ENCODE measurements at regions not wholly inside any gene's neighbourhood (a gene's known extent, or its start where the extent isn't known, plus 50 kb on each side); places are given as distances from the start of the nearest gene placed in this dataset.

DNA sequence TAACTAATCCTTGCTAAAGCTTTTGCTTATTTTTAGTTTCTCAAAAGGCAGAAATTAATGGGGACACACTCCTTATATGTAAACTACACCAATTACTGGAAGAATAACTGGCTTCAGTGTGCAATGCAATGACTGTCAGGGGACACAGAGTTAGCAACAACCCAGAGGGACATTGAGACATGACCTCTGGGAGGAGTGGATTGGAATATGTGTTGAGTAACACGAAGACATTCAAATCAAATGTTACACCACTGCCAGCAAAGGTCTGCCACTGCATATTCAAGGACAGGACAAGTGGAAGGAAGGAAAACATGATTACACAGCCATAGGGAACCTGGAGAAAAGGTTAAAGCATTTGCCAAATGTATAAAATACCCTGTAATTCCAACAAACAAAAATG, 240.1 kb upstream of the FSTL5 start:
- H3K36me3 ChIP-seq (replicated peaks; ENCODE audit: insufficient read depth, low read length) = no peaks in the 10 kb centered on the region
- no peak for DNase-seq
- no peak overlapping the region for H2AFZ ChIP-seq (ENCODE audit: low read length)

DNA sequence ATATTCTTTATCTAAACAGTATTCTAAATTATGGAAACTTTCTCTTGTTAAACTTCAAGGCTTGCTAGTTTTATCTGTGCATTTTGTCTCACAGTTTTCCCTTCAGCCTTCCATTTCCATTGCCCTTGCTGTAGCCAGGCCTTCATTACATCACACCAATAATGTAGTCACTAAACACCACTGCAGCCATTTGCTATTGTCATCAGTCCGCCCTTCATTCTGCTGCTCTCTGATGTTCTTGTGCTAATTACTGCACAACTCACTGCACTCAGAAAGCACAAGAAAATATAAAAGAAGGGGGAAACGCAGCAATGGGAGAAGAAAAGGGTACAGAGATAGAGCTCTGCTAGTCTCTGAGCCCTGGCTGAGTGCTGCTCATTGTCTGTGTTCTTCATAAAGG, 239.6 kb upstream of the FSTL5 start:
- no peaks in the 10 kb centered on the region for H3K9me3 ChIP-seq (replicated peaks; ENCODE audit: insufficient read depth, low read length)
- H3F3A ChIP-seq (ENCODE audit: insufficient read depth, low read length) = no peaks in the 10 kb centered on the region

More for the DNA sequence above, 240.1 kb upstream of the FSTL5 start:
- H3K4me1 ChIP-seq (ENCODE audit: low read length) = no peaks in the 10 kb centered on the region
- no peak overlapping the region for H3K4me3 ChIP-seq (ENCODE audit: low read length)
- no peaks in the 10 kb centered on the region for H3K27me3 ChIP-seq (replicated peaks; ENCODE audit: insufficient read depth, low read length)
- TF ChIP-seq EZH2 (optimal IDR thresholded peaks at IDR 0.05; ENCODE audit: low read depth, low read length) = no peak
- TF ChIP-seq CTCF (IDR thresholded peaks at IDR 0.05; ENCODE audit: low read length) = no peak
- no peak for TF ChIP-seq EZH2phosphoT487 (IDR thresholded peaks at IDR 0.05; ENCODE audit: low read length)
- H3K9me2 ChIP-seq (replicated peaks; ENCODE audit: insufficient read depth, low read length) = no peaks in the 10 kb centered on the region
- no peaks in the 10 kb centered on the region for H3F3A ChIP-seq (ENCODE audit: insufficient read depth, low read length)
- no peak overlapping the region for H3K27ac ChIP-seq (ENCODE audit: low read length)
- H4K20me1 ChIP-seq (ENCODE audit: insufficient read depth, low read length) = no peaks in the 10 kb centered on the region
- no peaks in the 10 kb centered on the region for H3K9me3 ChIP-seq (replicated peaks; ENCODE audit: insufficient read depth, low read length)
- no peaks in the 10 kb centered on the region for H3K79me2 ChIP-seq (ENCODE audit: low read length)
- H3K9ac ChIP-seq (ENCODE audit: low read length) = no peak overlapping the region
- H3K4me2 ChIP-seq (ENCODE audit: low read depth, low read length) = no peak overlapping the region

GRCh38 chr4:162401021-162401420, 237.2 kb upstream of the FSTL5 start:
- no peak for TF ChIP-seq EZH2 (optimal IDR thresholded peaks at IDR 0.05; ENCODE audit: low read depth, low read length)
- no peak for TF ChIP-seq EZH2phosphoT487 (IDR thresholded peaks at IDR 0.05; ENCODE audit: low read length)
- no peak for TF ChIP-seq CTCF (IDR thresholded peaks at IDR 0.05; ENCODE audit: low read length)
- H3K4me1 ChIP-seq (ENCODE audit: low read length) = no peaks in the 10 kb centered on the region
- H3K27ac ChIP-seq (ENCODE audit: low read length) = no peak overlapping the region
- H3K4me3 ChIP-seq (ENCODE audit: low read length) = no peak overlapping the region
- H3K4me2 ChIP-seq (ENCODE audit: low read depth, low read length) = no peak overlapping the region
- H4K20me1 ChIP-seq (ENCODE audit: insufficient read depth, low read length) = no peaks in the 10 kb centered on the region
- H3K79me2 ChIP-seq (ENCODE audit: low read length) = no peaks in the 10 kb centered on the region
- H3K9ac ChIP-seq (ENCODE audit: low read length) = no peak overlapping the region
- no peaks in the 10 kb centered on the region for H3K9me2 ChIP-seq (replicated peaks; ENCODE audit: insufficient read depth, low read length)
- DNase-seq = no peak
- H3K9me3 ChIP-seq (replicated peaks; ENCODE audit: insufficient read depth, low read length) = no peaks in the 10 kb centered on the region
- H3F3A ChIP-seq (ENCODE audit: insufficient read depth, low read length) = no peaks in the 10 kb centered on the region
- H3K36me3 ChIP-seq (replicated peaks; ENCODE audit: insufficient read depth, low read length) = no peaks in the 10 kb centered on the region
- H3K27me3 ChIP-seq (replicated peaks; ENCODE audit: insufficient read depth, low read length) = no peaks in the 10 kb centered on the region
- no peak overlapping the region for H2AFZ ChIP-seq (ENCODE audit: low read length)

More for the DNA sequence above, 239.6 kb upstream of the FSTL5 start:
- Histone ChIP-seq H3K4me3 (ENCODE audit: low read length) (no peak overlapping the region), H3K4me1 (ENCODE audit: low read length) (no peaks in the 10 kb centered on the region), H4K20me1 (ENCODE audit: insufficient read depth, low read length) (no peaks in the 10 kb centered on the region), H3K27me3 (replicated peaks; ENCODE audit: insufficient read depth, low read length) (no peaks in the 10 kb centered on the region), H3K36me3 (replicated peaks; ENCODE audit: insufficient read depth, low read length) (no peaks in the 10 kb centered on the region), H3K27ac (ENCODE audit: low read length) (no peak overlapping the region), H3K79me2 (ENCODE audit: low read length) (no peaks in the 10 kb centered on the region), H3K4me2 (ENCODE audit: low read depth, low read length) (no peak overlapping the region), H3K9ac (ENCODE audit: low read length) (no peak overlapping the region), H3K9me2 (replicated peaks; ENCODE audit: insufficient read depth, low read length) (no peaks in the 10 kb centered on the region), H2AFZ (ENCODE audit: low read length) (no peak overlapping the region)
- TF ChIP-seq EZH2phosphoT487 (IDR thresholded peaks at IDR 0.05; ENCODE audit: low read length) = no peak
- TF ChIP-seq CTCF (IDR thresholded peaks at IDR 0.05; ENCODE audit: low read length) = no peak
- no peak for TF ChIP-seq EZH2 (optimal IDR thresholded peaks at IDR 0.05; ENCODE audit: low read depth, low read length)
- DNase-seq = no peak
